NCI-H345 treated with DMSO at 0.1 percent for 48 hours (cell line): ENCODE measurements at regions not wholly inside any gene's neighbourhood (a gene's known extent, or its start where the extent isn't known, plus 50 kb on each side); places are given as distances from the start of the nearest gene placed in this dataset.
A peak's percentile ranks its signal among the peaks of the same experiment; 100 is the strongest.
"Not testable (repeated sequence)": the region's sequence is repeated elsewhere in the genome, so short reads cannot be mapped to it uniquely, and the experiment has no call there.

Experiments used
- DNase-seq: peaks from one replicate; lab custom pipeline; 2025; ENCODE audit not compliant: unreplicated experiment; lab: John Stamatoyannopoulos, UW

DNA sequence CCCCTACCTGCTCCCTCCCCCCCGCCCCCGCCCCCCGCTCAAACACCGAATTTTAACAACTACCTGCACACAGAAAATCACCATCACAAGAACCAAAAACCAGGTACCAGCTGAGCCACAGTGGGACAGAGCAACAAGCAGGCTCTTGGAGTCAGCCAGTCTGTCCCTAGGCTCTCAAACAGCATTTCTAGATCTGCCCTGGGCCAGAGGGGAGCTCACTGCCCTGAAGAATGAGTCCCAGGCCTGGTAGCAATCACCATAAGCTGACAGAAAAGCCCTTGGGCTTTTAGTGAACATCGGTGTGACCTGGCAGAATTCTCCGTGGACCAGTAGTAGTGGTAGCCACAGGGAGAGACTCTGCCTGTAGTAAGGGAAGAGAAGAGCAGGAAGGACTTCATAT is 58.3 kb downstream of the C11orf87 start:
- no peak for DNase-seq

DNA sequence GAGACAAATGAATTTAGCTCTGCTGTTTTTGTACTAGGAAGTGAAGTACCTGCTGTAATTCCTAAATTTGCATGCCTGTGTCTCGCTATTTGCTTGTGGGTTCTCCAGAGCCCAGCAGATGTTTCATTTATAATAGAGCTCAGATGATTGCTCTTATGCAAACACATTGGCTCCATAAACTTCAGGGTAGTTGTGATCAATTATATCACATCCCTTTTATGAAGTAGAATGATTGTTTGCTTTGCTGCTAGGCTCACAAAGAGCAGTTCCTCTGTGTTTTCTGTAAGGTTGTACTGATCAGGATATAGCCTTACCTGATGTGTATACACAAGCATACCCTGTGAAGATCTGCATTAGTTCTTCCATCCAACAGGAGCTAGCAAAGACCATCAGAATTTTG is 64.1 kb downstream of the C11orf87 start:
- peak; percentile 90 for DNase-seq

DNA sequence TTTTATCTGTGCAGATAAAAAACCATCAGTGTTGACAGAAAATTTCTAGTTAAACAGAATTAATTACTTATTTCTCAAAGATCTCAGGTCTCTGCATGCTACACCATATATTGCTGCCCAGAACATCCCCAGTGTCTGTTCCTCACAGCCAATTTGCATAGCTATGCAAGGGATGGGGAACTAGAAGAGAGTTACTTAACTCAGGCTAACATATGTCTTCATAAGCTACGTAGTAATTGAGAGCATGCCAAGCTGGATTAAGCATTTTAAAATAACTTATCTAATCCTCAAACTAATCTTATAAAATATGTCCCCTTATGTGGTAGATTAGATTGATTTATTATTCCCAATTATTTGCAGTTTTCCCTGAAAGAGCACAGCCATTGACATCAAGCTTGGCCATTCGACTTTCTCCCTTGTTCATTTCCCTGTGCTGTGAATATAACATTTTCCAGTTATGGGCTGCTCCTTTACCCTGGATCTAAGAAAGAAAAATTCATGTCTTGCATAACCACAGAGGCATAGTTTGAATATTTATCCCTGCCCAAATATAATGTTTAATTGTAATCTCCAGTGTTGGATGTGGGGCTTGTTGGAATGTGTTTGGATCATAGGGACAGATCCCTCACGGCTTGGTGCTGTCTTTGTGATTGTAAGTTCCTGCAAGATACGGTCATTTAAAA is 69.1 kb downstream of the C11orf87 start:
- DNase-seq, result no peak

DNA sequence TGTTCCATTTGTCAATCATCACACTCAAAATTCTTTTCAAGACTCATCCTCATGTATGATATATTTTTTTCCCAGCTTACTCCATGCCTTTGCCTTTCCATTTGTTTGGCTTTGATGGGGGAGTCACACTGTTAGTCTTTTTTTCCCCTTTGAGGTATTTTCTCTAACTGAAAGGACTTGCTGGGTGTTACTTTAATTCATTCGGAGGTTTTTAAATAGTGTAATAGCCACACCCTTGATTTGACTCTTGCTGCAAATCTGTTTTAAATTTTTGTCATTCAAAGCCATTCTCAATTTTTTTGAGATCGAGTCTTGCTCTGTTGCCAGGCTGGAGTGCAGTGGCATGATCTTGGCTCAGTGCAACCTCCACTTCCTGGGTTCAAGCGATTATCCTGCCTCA is 84.1 kb downstream of the C11orf87 start:
- DNase-seq, result no peak

DNA sequence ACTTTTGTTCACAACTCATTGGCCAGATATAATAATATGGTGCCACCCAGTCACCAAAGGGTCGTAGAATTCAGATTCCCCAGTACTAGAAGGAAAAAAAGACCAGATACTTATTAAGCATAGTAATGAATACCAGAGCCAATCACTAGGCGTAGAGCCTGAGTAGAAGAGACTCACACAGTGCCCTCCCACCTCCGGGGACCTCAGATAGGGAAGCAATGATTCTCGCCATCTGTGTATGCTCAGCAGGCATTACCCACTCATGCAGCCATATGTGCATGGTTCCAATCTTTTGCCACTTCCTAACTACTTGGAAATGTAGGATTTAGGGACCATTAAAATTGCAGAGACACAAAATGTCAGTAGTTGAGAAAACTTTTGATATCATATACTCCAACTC is 85.3 kb downstream of the C11orf87 start:
- no peak for DNase-seq

DNA sequence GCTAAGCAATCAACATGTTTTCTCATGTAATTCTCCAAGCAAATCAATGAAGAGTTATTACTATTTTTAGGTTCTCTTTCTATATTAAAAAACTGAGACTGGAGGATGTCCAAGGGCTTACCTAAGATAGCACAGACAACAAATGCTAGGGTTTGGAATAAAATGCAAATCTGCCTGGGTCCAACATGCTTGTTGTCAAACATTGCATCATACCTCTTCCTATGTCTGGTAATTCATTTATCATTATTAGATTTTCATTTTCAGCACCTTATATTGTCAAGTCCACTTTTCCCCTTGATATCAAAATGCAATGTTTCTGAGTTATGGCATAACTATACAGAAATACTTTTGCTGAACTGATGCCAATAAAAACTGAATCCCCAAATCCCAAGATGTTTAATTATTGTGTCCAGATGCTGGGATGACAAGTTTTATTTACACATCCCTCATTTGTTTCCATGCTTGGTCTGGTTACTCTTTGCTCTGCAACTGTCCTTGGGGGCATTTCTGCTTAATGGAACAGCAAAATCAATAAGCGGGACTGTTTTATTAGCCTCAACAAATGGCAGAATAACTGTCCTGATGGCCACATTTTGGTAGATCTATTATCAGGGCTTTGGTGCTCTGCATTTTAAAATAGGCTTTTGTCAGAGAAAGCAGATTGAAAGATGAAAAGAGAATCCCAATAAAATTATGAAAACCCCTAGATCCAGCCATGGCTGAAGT is 86.0 kb downstream of the C11orf87 start:
- DNase-seq, result no peak

DNA sequence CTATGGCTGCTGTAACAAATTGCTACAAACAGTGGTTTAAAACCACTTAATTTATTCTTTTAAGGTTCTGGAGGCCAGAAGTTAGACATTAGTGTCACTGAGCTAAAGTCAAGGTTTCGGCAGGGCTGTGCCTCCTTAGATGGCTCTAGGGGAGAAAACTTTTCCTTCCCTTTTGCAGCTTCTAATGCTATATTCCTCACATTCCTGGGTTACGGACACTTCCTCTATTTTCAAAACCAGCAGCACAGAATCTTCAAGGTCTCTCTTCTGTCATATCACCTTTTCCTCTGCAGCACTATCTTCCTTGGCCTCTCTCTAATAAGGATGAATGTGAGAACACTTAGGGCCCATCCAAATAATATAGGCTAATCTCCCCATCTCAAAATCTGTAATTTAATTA is 87.0 kb downstream of the C11orf87 start:
- no peak for DNase-seq

DNA sequence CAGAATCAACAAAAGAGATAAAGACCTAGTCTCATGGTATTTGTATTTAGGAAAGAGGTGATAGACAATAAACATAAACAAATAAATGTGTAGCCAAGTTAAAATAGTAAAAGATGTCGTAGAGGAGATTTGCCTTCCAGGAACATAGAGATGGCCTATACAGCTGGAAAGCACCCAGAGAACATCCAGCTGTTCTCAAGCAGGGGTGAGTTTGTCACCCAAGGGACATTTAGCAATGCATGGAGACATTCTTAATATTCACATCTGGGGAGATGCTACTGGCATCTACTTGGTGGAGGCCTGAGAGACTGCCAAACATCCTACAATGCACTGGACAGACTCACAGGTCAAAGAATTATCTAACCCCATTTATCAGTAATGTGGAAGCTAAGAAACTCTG is 88.3 kb downstream of the C11orf87 start:
- DNase-seq, result no peak

DNA sequence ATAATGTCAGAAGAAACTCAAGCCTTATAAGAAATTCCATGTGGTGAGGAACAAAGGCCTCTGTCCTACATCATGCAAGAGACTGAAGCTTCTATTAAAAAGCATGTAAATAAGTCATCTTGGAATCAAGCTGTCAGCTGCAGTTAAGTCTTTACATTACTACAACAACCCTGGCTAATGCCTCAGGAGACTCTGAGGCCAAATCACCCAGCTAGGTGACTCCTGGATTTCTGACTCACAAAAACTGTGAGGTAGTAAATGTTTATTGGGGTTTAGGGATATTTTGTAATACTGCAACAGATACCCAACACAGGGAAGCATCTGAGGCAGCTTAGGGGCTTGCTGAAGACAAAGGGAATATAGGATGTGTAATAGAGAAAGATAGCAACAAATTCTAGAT is 89.6 kb downstream of the C11orf87 start:
- DNase-seq, result no peak

DNA sequence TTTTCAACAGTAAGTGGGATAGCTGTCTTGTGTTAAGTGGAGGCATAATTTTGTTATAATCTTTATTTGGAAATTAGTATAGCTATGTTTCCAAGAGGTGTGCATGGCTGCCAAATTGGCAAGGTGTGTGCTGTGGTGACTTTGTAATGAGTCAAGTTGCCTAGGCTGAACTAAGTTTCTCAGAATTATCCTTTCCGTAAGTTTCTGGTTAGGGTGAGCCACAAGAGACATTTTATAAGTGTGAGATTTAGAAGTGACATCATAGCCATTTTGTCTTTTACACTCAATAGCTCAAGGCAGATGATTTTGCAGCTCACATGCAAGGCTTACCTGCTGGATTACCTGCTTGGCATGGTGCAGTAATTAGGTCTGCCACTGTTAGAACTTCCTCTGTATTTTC is 90.3 kb downstream of the C11orf87 start:
- DNase-seq, result no peak

DNA sequence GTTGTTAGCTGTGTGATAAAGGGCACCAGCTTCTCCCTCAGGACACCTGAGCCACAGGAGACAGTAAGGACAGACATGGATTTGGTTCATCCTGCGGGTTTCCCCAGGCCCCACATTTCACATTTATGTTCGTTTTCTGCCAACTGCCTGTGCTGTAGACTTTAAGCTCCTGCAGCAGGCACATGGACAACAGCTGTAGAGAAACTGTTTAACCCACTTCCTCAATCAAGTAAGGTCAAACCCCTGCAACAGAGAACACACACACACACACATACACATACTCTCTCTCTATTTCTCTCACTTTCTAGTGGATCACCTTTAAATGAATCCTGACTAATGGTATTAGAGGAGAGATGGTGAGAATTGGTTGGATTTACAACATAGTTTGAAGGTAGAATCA is 90.7 kb downstream of the C11orf87 start:
- DNase-seq, result no peak

DNA sequence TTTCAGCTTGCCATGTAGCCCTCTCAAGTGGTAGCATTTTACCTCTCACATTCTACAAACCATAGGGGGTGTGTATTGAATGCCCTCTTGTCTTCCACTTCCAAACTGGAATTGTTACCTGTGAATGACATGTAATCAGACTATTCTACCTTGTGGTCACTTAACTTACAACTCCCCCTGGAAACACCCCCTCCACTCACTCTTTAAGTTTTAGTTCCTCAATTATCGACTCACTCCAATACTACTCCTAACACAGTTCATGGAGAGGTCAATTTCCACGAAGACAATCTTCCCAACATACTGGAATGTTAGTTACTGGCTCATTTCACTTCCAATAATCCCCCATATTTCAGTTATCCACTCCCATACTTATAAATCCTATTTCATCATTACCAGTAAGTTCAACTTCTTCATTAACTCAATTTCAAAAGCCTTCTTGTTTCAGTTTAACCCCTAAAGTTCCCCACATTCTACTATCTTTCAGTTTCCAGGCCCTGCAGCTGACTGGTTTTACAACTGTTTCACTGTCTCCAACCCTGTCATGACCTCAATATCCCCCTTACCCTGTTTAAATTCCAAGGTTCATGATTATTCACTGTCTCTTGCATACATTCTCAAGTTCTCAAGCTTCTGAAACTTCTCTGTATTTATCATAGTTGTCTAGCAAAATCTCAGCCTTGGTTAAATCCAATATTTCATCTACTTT is 92.5 kb downstream of the C11orf87 start:
- DNase-seq, result no peak

DNA sequence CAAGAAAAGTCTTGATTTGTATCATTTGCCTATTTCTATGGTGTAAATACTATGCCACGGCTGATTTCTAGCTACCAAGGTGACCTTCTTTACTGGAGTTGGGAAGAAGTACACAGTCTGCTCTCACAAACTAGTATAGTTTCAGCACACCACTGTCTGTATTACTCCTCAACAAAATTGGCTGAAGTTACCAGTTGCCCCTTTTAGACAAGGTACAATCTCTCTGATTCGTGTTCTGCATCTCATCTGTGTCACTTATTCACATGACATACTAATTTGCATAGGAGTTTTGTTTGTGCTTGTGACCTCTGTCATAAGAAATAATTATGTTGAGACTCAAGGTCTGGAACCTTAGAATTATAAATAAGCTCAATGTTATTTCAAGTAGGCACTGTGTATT is 97.3 kb downstream of the C11orf87 start:
- DNase-seq, result no peak

DNA sequence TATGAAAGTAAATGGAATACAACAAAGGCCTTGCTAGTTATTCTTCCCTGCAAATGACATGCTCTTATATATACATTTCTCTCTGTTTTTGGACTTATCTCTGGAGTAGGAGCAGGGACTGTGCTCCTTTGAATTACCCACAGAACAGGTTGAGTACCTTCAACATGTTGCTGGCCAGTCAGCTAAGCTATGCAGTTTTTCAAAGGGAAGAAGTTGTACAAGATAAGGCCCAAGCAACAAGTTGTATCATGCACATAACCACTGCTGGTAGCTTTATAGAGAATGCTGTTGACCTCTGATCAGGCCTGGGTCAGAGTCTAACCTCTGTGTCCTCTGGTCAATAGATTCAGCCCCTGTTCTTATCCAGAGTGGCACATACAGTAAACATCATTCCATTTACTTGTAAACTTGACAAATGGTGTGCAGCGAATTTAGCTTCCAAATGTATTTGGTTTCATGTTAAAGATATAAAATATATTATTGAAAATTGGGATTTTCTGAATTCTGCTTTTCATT is 99.6 kb downstream of the C11orf87 start:
- no peak for DNase-seq

DNA sequence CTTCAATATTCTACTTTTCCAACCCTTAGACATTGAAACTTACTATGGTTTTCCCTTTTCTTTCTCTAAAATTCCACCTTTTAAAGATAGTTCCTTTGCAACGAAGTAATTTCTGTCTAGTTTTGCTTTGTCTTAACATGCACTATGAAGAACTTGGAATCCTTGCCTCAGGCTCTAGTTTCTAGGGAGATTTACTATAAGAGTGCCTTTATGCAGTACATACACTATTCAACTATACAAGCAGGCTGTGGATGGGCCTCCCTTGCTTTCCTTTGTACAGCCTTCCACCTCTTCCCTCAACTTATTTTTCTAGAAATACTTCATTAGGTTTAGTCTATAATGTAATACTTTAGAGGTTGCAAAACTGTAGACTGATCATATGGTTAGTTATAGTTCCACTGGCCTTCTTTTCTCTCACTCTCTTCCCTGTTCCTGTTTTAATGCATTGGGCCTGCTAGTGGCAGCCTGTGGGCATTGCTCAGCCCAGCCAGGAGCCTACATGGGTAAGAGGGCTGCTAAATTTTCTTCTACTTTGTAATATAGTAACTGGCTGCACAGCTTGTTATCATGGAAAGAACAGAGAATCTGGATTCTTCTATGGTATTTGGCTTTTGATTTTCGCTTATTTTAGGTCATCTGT is 100.2 kb downstream of the C11orf87 start:
- no peak for DNase-seq

DNA sequence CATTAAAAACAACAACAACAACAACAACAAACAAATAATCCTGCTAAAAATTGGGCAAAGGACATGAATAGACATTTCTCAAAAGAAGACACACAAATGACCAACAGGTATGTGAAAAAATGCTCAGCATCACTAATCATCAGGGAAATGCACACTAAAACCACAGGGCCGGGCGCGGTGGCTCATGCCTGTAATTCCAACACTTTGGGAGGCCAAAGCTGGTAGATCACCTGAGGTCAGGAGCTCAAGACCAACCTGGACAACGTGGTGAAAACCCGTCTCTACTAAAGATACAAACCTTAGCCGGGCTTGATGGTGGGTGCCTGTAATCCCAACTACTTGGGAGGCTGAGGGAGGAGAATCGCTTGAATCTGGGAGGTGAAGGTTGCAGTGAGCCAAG is 103.6 kb downstream of the C11orf87 start:
- DNase-seq, result not testable (repeated sequence)

DNA sequence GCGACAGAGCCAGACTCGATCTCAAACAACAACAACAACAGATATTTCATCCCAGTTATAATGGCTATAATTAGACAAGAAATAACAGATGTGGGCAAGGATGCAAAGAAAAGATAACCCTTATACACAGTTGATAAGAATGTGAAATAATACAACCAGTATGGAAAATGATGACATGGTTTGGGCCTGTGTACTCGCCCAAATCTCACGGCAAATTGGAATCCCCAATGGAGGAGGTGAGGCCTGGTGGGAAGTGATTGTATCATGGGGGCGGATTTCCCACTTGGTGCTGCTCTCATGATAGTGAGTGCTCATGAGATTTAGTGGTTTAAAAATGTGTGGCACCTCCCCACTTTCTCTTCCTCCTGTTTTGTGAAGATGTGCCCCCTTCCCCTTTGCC is 104.1 kb downstream of the C11orf87 start:
- no peak for DNase-seq

DNA sequence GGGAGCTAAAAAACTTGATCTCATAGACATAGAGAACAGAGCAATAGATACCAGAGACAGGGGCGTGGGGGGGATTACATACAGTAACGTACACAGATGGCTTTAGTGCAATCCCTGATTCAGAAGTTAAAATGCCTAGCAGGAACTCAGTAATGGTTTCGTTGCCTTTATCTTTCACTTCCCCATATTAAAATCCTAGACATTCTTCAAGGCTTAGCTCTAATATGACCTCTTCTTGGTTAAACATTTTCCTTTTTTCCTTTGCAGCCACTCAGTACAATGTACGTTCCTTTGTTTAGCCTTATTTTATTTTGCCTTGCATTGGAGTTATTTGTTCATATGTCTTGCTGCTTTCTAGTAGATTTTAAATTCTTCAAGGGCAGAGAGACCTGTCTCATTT is 104.9 kb downstream of the C11orf87 start:
- no peak for DNase-seq

DNA sequence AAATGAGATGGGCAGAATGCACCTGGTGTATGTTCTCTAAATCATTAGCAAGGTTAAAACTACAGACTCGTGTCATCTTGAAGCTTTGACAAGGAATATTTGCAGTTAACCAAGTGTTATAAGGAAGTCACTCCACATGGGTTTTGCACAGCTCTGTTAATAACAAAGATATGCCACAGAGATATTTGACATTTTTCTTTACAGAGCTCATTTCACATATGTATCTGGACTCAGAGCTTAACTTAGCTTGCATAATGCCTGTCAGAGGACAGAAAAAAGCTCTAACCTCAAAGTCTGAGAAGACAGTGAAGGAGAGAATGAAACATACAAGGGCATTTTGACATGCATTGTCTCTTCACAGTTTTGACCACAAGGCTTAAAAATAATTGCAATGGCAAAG is 105.5 kb downstream of the C11orf87 start:
- no peak for DNase-seq

DNA sequence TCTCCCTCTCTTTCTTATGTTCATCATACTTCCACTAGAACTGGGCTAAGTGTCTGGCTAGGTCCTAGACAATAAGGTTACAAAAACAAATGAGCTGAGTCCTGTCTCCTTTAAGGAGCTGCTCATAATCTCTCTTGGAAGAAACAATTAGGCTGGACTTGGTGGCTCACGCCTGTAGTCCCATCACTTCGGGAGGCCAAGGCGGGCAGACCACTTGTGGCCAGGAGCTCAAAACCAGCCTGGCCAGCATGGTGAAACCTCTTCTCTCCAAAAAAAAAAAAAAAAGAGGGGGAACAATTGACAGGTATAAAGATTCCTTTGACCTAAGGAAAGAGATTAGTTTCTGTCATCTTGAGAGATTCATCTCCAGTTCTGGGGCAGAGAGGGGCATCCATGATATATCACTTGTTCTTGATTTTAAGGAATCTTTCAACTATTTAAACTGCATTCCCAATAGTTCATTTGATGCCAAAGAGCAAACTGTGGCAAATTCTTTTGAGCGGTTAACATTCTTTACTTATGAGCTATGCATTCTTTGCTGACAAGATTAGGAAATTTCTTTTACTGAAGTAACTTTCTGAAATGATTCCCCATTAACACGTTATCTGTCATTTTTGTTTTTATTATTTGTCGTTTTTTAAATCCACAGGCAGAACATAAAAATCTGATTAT is 125.5 kb downstream of the C11orf87 start:
- no peak for DNase-seq

DNA sequence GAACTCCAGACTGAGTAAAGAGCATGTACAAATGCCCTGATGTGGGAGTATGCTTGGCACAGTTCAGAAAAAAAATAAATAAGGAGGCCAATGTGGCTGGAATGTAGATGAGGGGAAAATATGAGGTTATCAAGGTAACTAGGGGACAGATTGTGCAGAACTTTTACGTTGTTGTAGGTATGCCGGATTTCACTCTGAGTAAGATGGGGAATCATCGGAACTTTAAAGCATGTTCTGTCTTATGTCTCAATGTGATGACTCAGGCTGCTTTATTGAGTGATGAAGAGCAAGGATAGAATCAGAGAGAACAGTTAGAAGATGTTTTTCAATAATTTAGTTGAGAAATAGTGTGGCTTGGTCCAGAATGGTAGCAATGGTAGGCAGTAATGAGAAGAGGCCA is 130.4 kb downstream of the C11orf87 start:
- no peak for DNase-seq
